Heart left ventricle (tissue), 16 donors: ENCODE measurements at regions not wholly inside any gene's neighbourhood (a gene's known extent, or its start where the extent isn't known, plus 50 kb on each side); places are given as distances from the start of the nearest gene placed in this dataset.

Source experiments
- ATAC-seq, 4 donors: fragments of 200-7000 bp; cut with Tn5 transposase; one replicate each; pipeline ENCODE4 v1.9.1; 2020 to 2022; ENCODE audit warnings: moderate library complexity in 4 of 4, mild to moderate bottlenecking in 3 of 4, moderate number of reproducible peaks in 1 of 4
- DNase-seq, 5 donors: peaks; one replicate each; pipeline ENCODE4 v3.0.0-alpha.2; 2020
- H3K27ac ChIP-seq, 12 donors: fragments of 200-600 bp; sonication (generic) in 4 of 12; one replicate each; pipeline versions ENCODE4 v1.5.0 to v1.8.0; 2016 to 2022; ENCODE audit warnings: mild to moderate bottlenecking in 2 of 12
- H3K27me3 ChIP-seq, 9 donors: fragments of 200-600 bp; sonication (generic) in 2 of 9; one replicate each; pipeline versions ENCODE4 v1.5.1 to v1.8.0; 2016 to 2022; ENCODE audit warnings: mild to moderate bottlenecking in 3 of 9
- H3K36me3 ChIP-seq, 9 donors: fragments of 200-600 bp; sonication (generic) in 2 of 9; one replicate each; pipeline versions ENCODE4 v1.5.0 to v1.8.0; 2018 to 2022; ENCODE audit warnings: mild to moderate bottlenecking in 2 of 9
- H3K4me1 ChIP-seq, 12 donors: fragments of 200-600 bp; sonication (generic) in 4 of 12; one replicate each; pipeline versions ENCODE4 v1.5.0 to v1.8.0; 2016 to 2022; ENCODE audit warnings: mild to moderate bottlenecking in 3 of 12
- H3K4me3 ChIP-seq, 12 donors: fragments of 200-600 bp; sonication (generic) in 4 of 12; one replicate each; pipeline versions ENCODE4 v1.5.0 to v1.8.0; 2017 to 2022; ENCODE audit warnings: mild to moderate bottlenecking in 9 of 12, moderate library complexity in 4 of 12
- H3K9me3 ChIP-seq, 12 donors: fragments of 200-600 bp; sonication (generic) in 4 of 12; one replicate each; pipeline versions ENCODE4 v1.5.0 to v1.8.0; 2016 to 2022; ENCODE audit warnings: mild to moderate bottlenecking in 1 of 12
- CTCF ChIP-seq, 12 donors: fragments of 200-600 bp; sonication (generic) in 4 of 12; IDR thresholded peaks; one replicate each; pipeline versions ENCODE4 v1.5.0 to v1.8.0; 2018 to 2022; ENCODE audit warnings: antibody characterized with exemption in 12 of 12, mild to moderate bottlenecking in 5 of 12
- POLR2A ChIP-seq, 2 donors: fragments of 450-650 bp; IDR thresholded peaks; one replicate each; pipeline ENCODE4 v1.6.1; 2017; ENCODE audit warnings: antibody characterized with exemption in 2 of 2, mild to moderate bottlenecking in 2 of 2, moderate library complexity in 2 of 2
- WGBS, 4 donors: extraction: QIAGEN DNeasy Blood & Tissue Kit in 2 of 4; methylation state at CpG; one replicate each; pipeline versions ENCODE4 v1.1.5 to v1.1.7; 2013 to 2018; 5-methylcytosine and 5-hydroxymethylcytosine counted together
- intact Hi-C, 10 donors: fragments of 100-400 bp; cut with DNase I; formaldehyde crosslinking; loops; one replicate each; pipeline versions ENCODE4 v1.11.1 to v1.14.2; 2022
- donor health status: ischemic (EF 13 %, LVEDD 7.1; RV severe dilation, severe dysfunction).
- donor health status: healthy with polysubstance abuse.
- donor health status: DM: no; HTN: yes; CAD: no.
- donor health status: DM: no; HTN: no; CAD: no.
- donor health status: ischemic (EF 25% LVEDD 6.9; RV normal size, moderate dysfunction).
- donor health status: ischemic (EF 25% LVEDD 5.7; RV mildly dilated, moderate dysfunction).
- donor health status: healthy.
- donor health status: DM: yes; HTN: yes; CAD: no.
- donor health status: ischemic (EF 35%, LVEDD 5.7; RV mildly dilated, moderate dysfunction).
- donor health status: nonischemic (EF 11% LVEDD 7.7; RV severe dilation, severe dysfunction).
- donor health status: DM: yes; HTN: yes; CAD: no.
- donor health status: PGD.
- donor health status: ischemic (EF 29% LVEDD 5.4; RV normal size, mild dysfunction).
- donor health status: nonischemic (EF 23%, LVEDD 6.1; RV moderate dilation, normal function).

GRCh38 chr20:51159303-51159702, 136.4 kb upstream of the KCNG1 start:
- TF ChIP-seq CTCF (IDR thresholded peaks at IDR 0.05) (no peak), POLR2A (IDR thresholded peaks at IDR 0.05) (no peak)
- ATAC-seq (no peak), DNase-seq (no peak)
- H3K27me3 ChIP-seq = peaks cover 0 to 69% (median 28%) of the 10 kb centered on the region in 9 donors
- H3K27ac ChIP-seq = no peak overlapping the region
- H3K4me3 ChIP-seq = no peak overlapping the region
- no peaks in the 10 kb centered on the region for H3K36me3 ChIP-seq
- H3K4me1 ChIP-seq = peaks cover 0 to 9% (median 0%) of the 10 kb centered on the region in 12 donors
- intact Hi-C loops = no loop called here
- 18 to 28% (median 25%) methylated on average over 8 of the region's 8 CpGs for WGBS, 4 donors
- no peaks in the 10 kb centered on the region for H3K9me3 ChIP-seq

- ATAC-seq = no peak
- Histone ChIP-seq H3K9me3 (no peaks in the 10 kb centered on the region), H3K27ac (no peak overlapping the region), H3K4me1 (peaks cover 0 to 9% (median 0%) of the 10 kb centered on the region in 12 donors), H3K36me3 (no peaks in the 10 kb centered on the region), H3K4me3 (no peak overlapping the region), H3K27me3 (peaks cover 0 to 64% (median 28%) of the 10 kb centered on the region in 9 donors)
- TF ChIP-seq CTCF (IDR thresholded peaks at IDR 0.05) (no peak), POLR2A (IDR thresholded peaks at IDR 0.05) (no peak)
- DNase-seq = no peak
- 60 to 65% (median 62%) methylated on average over 7 of the region's 7 CpGs for WGBS, 4 donors
- intact Hi-C loops = no loop called here
Measured at GRCh38 chr20:51158226-51158625, 135.3 kb upstream of the KCNG1 start.

GRCh38 chr20:51156041-51156982, 133.4 kb upstream of the KCNG1 start:
- DNase-seq (no peak), ATAC-seq (peak in 2 of 4 donors; percentile 43 to 59)
- H3K9me3 ChIP-seq = no peaks in the 10 kb centered on the region
- H3K36me3 ChIP-seq = no peaks in the 10 kb centered on the region
- intact Hi-C loops = no loop called here
- 24 to 33% (median 30%) methylated on average over 16 to 17 of the region's 17 CpGs for WGBS, 4 donors
- peaks cover 0 to 9% (median 0%) of the 10 kb centered on the region in 12 donors for H3K4me1 ChIP-seq
- TF ChIP-seq CTCF (IDR thresholded peaks at IDR 0.05) = no peak
- TF ChIP-seq POLR2A (IDR thresholded peaks at IDR 0.05) = no peak
- no peak overlapping the region for H3K27ac ChIP-seq
- peaks cover 0 to 56% (median 20%) of the 10 kb centered on the region in 9 donors for H3K27me3 ChIP-seq
- no peak overlapping the region for H3K4me3 ChIP-seq
